Stomach (tissue), 4 donors: ENCODE measurements at regions not wholly inside any gene's neighbourhood (a gene's known extent, or its start where the extent isn't known, plus 50 kb on each side); places are given as distances from the start of the nearest gene placed in this dataset.

Experiments used
- POLR2A ChIP-seq, 4 donors: fragments of 450-650 bp; IDR thresholded peaks; one replicate each; pipeline ENCODE4 v1.6.1; 2016; ENCODE audit warnings: antibody characterized with exemption in 4 of 4, control low read depth in 2 of 4, mild to moderate bottlenecking in 1 of 4, moderate library complexity in 1 of 4
- POLR2AphosphoS5 ChIP-seq, 3 donors: sonication (generic); formaldehyde crosslinking; IDR thresholded peaks; one replicate each; pipeline ENCODE4 v1.6.1; 2016; ENCODE audit warnings: antibody characterized with exemption in 3 of 3

DNA sequence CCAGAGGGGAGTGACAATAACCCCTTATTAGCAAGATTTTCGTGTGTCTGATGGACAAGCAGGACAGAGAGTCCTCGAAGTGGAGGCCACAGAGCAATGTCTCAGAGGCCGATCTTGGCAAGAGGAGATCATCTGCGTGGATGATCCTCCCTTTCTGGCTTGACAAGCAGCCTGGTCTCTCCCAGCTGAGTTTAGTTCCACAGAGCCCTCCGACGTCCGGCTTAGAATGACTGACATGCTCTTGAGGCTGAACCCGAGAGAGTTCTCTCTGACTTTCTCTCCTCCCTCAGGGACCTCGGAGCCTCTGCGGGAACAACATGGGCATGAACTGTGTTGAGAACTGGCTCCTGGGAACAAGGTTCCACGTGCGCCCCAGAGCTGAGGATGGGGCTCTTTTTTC is 180.7 kb upstream of the PFKP start:
- TF ChIP-seq POLR2AphosphoS5 (IDR thresholded peaks at IDR 0.05) = no peak
- TF ChIP-seq POLR2A (IDR thresholded peaks at IDR 0.05) = no peak
